SK-N-SH (cell line): ENCODE measurements at regions not wholly inside any gene's neighbourhood (a gene's known extent, or its start where the extent isn't known, plus 50 kb on each side); places are given as distances from the start of the nearest gene placed in this dataset.

Experiments
- CTCF ChIP-seq: fragments of 200-600 bp; sonication (generic); IDR thresholded peaks from 2 replicates; pipeline ENCODE4 v1.6.1; 2017; ENCODE audit warnings: antibody characterized with exemption, mild to moderate bottlenecking, moderate library complexity
- FOSL2 ChIP-seq: IDR thresholded peaks from 2 replicates; pipeline ENCODE4 v1.4.0; 2012; ENCODE audit warnings: low read depth, mild to moderate bottlenecking, moderate library complexity, borderline replicate concordance
- RAD21 ChIP-seq: IDR thresholded peaks from 2 replicates; pipeline ENCODE4 v1.6.1; 2012; ENCODE audit warnings: mild to moderate bottlenecking, low read length
- SIN3A ChIP-seq: IDR thresholded peaks from 2 replicates; pipeline ENCODE4 v1.6.1; 2012; ENCODE audit warnings: low read depth, mild to moderate bottlenecking, low read length, moderate library complexity, borderline replicate concordance
- TAF1 ChIP-seq: IDR thresholded peaks from 2 replicates; pipeline ENCODE4 v1.6.1; 2012; ENCODE audit warnings: low read depth, mild to moderate bottlenecking, low read length, moderate library complexity, borderline replicate concordance
- TCF12 ChIP-seq: IDR thresholded peaks from 2 replicates; pipeline ENCODE4 v1.4.0; 2012
- TF ChIP-seq, protein P1 (sequence below): IDR thresholded peaks from 2 replicates; pipeline ENCODE4 v1.6.1; 2012; ENCODE audit warnings: mild to moderate bottlenecking, low read depth, low read length, moderate library complexity

- no peak for TF ChIP-seq CTCF
- no peak for TF ChIP-seq TAF1
- no peak for TF ChIP-seq FOSL2
- TF ChIP-seq SIN3A, result no peak
- TF ChIP-seq, protein P1, sequence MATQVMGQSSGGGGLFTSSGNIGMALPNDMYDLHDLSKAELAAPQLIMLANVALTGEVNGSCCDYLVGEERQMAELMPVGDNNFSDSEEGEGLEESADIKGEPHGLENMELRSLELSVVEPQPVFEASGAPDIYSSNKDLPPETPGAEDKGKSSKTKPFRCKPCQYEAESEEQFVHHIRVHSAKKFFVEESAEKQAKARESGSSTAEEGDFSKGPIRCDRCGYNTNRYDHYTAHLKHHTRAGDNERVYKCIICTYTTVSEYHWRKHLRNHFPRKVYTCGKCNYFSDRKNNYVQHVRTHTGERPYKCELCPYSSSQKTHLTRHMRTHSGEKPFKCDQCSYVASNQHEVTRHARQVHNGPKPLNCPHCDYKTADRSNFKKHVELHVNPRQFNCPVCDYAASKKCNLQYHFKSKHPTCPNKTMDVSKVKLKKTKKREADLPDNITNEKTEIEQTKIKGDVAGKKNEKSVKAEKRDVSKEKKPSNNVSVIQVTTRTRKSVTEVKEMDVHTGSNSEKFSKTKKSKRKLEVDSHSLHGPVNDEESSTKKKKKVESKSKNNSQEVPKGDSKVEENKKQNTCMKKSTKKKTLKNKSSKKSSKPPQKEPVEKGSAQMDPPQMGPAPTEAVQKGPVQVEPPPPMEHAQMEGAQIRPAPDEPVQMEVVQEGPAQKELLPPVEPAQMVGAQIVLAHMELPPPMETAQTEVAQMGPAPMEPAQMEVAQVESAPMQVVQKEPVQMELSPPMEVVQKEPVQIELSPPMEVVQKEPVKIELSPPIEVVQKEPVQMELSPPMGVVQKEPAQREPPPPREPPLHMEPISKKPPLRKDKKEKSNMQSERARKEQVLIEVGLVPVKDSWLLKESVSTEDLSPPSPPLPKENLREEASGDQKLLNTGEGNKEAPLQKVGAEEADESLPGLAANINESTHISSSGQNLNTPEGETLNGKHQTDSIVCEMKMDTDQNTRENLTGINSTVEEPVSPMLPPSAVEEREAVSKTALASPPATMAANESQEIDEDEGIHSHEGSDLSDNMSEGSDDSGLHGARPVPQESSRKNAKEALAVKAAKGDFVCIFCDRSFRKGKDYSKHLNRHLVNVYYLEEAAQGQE, result no peak
- TF ChIP-seq TCF12, result no peak
- TF ChIP-seq RAD21, result no peak
Measured at GRCh38 chr21:14046401-14046800, 164.4 kb downstream of the LIPI start.
